ENCODE measurements at regions not wholly inside any gene's neighbourhood (a gene's known extent, or its start where the extent isn't known, plus 50 kb on each side); places are given as distances from the start of the nearest gene placed in this dataset.

- Histone ChIP-seq H3K4me3 (no peak overlapping the region), H3K27ac (no peak overlapping the region), H3K27me3 (no peaks in the 10 kb centered on the region), H3K4me1 (no peaks in the 10 kb centered on the region), H3K36me3 (no peaks in the 10 kb centered on the region), H3K9me3 (no peaks in the 10 kb centered on the region)
- DNase-seq = no peak
- intact Hi-C loops (cut with DNase I) = no loop called here
- TF ChIP-seq CTCF (IDR thresholded peaks at IDR 0.05) = no peak
- TF ChIP-seq POLR2A (IDR thresholded peaks at IDR 0.05) = no peak
- 74% methylated on average over 6 of the region's 6 CpGs for WGBS, 2 donors
These were observed 134.0 kb upstream of the SUCLG2 start for GRCh38 chr3:67788396-67788795.

GRCh38 chr3:67783281-67784250 is 129.2 kb upstream of the SUCLG2 start:
- Histone ChIP-seq H3K27me3 (no peaks in the 10 kb centered on the region), H3K4me1 (no peaks in the 10 kb centered on the region), H3K36me3 (no peaks in the 10 kb centered on the region), H3K27ac (no peak overlapping the region), H3K4me3 (no peak overlapping the region), H3K9me3 (no peaks in the 10 kb centered on the region)
- no peak for DNase-seq
- TF ChIP-seq POLR2A (IDR thresholded peaks at IDR 0.05) = no peak
- no peak for TF ChIP-seq CTCF (IDR thresholded peaks at IDR 0.05)
- intact Hi-C loops (cut with DNase I) = no loop called here
- 20 to 33% methylated on average over 3 of the region's 3 CpGs for WGBS, 2 donors

GRCh38 chr3:67781871-67782270 is 127.5 kb upstream of the SUCLG2 start:
- no peak for DNase-seq
- no peaks in the 10 kb centered on the region for H3K27me3 ChIP-seq
- TF ChIP-seq CTCF (IDR thresholded peaks at IDR 0.05) (no peak), POLR2A (IDR thresholded peaks at IDR 0.05) (no peak)
- no peaks in the 10 kb centered on the region for H3K9me3 ChIP-seq
- no peak overlapping the region for H3K27ac ChIP-seq
- WGBS, 2 donors = 64 to 74% methylated on average over 4 of the region's 7 CpGs
- no peaks in the 10 kb centered on the region for H3K4me1 ChIP-seq
- H3K36me3 ChIP-seq = no peaks in the 10 kb centered on the region
- intact Hi-C loops (cut with DNase I) = no loop called here
- no peak overlapping the region for H3K4me3 ChIP-seq

- no peaks in the 10 kb centered on the region for H3K4me1 ChIP-seq
- no peaks in the 10 kb centered on the region for H3K9me3 ChIP-seq
- H3K36me3 ChIP-seq = no peaks in the 10 kb centered on the region
- TF ChIP-seq CTCF (IDR thresholded peaks at IDR 0.05) = no peak
- TF ChIP-seq POLR2A (IDR thresholded peaks at IDR 0.05) = no peak
- H3K27ac ChIP-seq = no peak overlapping the region
- no peak for DNase-seq
- H3K27me3 ChIP-seq = no peaks in the 10 kb centered on the region
- H3K4me3 ChIP-seq = no peak overlapping the region
- intact Hi-C loops (cut with DNase I) = no loop called here
- WGBS, 2 donors = 87 to 88% methylated on average over 4 to 5 of the region's 11 CpGs
These were observed 126.8 kb upstream of the SUCLG2 start for GRCh38 chr3:67781218-67781617.

- intact Hi-C loops (cut with DNase I) = no loop called here
- WGBS, 2 donors = 57 to 75% methylated on average over 1 to 2 of the region's 7 CpGs
- no peak for DNase-seq
These were observed 120.3 kb upstream of the SUCLG2 start for GRCh38 chr3:67774676-67775075.

More at GRCh38 chr3:67774676-67775075, 120.3 kb upstream of the SUCLG2 start:
- peaks cover 0 to 8% (median 0%) of the 10 kb centered on the region in 3 donors for H3K9me3 ChIP-seq
- no peaks in the 10 kb centered on the region for H3K27me3 ChIP-seq
- no peaks in the 10 kb centered on the region for H3K36me3 ChIP-seq
- H3K4me1 ChIP-seq = no peaks in the 10 kb centered on the region
- no peak overlapping the region for H3K4me3 ChIP-seq
- no peak overlapping the region for H3K27ac ChIP-seq
- no peak for TF ChIP-seq CTCF (IDR thresholded peaks at IDR 0.05)
- TF ChIP-seq POLR2A (IDR thresholded peaks at IDR 0.05) = no peak
